ENCODE measurements at regions not wholly inside any gene's neighbourhood (a gene's known extent, or its start where the extent isn't known, plus 50 kb on each side); places are given as distances from the start of the nearest gene placed in this dataset.

DNA sequence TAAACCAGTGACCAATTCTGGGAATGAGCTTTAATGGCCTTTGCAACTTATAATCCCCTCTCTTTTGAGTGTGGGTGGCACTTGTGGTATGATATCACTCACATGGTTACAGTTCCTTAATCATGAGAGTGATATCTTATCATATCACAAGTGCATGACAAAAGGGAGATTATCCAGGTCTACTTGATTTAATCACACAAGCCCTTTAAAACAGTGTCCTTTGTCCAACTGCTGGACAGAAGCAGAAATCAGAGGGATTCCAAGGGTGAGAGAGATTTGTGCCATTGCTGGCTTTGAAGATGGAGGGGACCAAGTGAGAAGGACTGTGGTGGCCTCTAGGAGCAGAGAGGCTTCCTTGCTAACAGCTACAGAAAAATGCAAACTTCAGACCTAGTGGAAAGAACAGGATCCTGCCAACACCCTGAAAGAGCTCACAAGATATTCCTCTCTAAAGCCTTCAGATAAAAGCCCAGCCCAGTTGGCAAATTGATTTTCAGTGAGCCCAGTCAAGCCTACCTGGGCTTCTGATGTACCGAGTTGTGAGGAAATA, 279.0 kb upstream of the TLE4 start:
- TF ChIP-seq, protein P1, sequence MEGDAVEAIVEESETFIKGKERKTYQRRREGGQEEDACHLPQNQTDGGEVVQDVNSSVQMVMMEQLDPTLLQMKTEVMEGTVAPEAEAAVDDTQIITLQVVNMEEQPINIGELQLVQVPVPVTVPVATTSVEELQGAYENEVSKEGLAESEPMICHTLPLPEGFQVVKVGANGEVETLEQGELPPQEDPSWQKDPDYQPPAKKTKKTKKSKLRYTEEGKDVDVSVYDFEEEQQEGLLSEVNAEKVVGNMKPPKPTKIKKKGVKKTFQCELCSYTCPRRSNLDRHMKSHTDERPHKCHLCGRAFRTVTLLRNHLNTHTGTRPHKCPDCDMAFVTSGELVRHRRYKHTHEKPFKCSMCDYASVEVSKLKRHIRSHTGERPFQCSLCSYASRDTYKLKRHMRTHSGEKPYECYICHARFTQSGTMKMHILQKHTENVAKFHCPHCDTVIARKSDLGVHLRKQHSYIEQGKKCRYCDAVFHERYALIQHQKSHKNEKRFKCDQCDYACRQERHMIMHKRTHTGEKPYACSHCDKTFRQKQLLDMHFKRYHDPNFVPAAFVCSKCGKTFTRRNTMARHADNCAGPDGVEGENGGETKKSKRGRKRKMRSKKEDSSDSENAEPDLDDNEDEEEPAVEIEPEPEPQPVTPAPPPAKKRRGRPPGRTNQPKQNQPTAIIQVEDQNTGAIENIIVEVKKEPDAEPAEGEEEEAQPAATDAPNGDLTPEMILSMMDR (IDR thresholded peaks at IDR 0.05), result no peak
- no peak for TF ChIP-seq EP300 (IDR thresholded peaks at IDR 0.05)

All from ovary (tissue), 3 donors.